HG03432 (cell line): ENCODE measurements at regions not wholly inside any gene's neighbourhood (a gene's known extent, or its start where the extent isn't known, plus 50 kb on each side); places are given as distances from the start of the nearest gene placed in this dataset.
"Not testable (repeated sequence)": the region's sequence is repeated elsewhere in the genome, so short reads cannot be mapped to it uniquely, and the experiment has no call there.

ENCODE experiments used
- ATAC-seq: cut with Tn5 transposase; IDR thresholded peaks from one replicate; pipeline ENCODE4 v1.9.1; 2021; ENCODE audit warnings: mild to moderate bottlenecking, moderate library complexity; ENCODE audit not compliant: unreplicated experiment

GRCh38 chr11:39810358-39810757, 1649.1 kb downstream of the LRRC4C start:
- ATAC-seq, result no peak

DNA sequence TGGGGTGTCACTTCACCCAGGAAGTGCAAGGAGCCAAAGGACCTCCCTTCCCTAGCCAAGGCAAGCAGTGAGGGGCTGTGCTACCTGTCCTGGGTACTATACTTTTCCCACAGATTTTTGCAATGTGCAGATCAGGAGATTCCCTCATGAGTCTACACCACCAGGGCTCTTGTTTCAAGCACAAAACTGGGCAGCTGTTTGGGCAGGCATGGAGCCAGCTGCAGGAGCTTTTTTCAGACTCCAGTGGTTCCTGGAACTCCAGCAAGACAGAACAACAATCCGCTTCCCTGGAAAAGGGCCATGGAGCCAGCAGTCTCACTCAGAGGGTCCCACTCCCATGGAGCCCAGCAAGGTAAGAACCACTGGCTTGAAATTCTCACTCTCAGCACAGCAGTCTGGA, 1649.6 kb downstream of the LRRC4C start:
- no peak for ATAC-seq

DNA sequence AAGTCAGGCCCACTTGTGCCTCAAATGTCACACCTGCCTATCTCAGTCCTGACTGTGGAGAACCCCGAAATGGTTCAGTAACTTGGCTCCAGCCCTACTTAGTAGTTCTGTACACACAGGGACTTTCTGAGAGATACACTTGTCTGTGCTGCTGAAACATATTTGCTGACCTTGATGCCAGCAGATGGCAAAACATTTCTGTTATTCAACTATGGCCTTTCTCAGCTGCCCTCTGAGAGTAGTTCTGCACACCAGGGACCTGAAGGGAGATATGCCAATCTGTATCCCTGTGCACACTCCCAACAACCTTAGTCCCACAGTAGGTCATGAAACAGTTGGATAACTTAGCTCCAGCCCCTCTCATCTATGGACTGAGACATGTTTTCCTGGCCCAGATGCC, 1651.5 kb downstream of the LRRC4C start:
- no peak for ATAC-seq

DNA sequence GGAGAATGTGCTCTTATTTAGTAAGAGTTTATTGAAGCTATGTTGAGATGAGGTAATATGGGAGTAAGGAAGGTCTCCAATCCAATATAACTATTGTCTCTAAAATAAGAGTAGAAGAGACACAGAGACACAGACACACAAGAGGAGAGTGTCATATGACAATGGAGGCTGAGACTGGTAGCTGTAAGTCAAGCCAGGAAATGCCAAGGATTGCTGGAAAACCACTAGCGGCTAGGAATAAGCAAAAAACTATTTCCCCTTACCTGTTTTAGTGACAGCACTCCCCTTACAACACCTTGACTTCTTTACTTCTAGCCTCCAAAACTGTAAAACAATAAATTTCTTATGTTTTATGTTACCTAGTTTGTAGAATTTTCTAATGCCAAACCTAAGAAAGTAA, 1652.8 kb downstream of the LRRC4C start:
- ATAC-seq, result no peak

DNA sequence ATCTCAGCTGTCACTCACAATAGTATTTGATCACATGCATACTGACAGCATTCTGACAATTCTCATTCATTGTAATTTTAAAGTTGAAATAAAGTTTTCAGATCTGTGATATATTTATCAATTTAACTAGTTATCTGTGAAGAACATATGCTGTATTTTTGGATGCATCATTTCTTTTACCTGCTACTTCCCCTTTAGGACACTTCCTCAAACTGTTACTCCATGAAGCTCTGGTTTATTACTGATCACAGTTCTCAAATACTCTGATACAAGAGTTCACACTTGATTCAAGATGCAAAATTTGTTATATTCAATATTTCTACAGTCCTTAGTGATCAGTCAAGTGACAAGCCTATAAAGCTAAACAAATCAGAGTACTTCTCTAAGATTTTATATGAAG, 1655.2 kb downstream of the LRRC4C start:
- no peak for ATAC-seq

- no peak for ATAC-seq
These were observed 1672.8 kb downstream of the LRRC4C start for GRCh38 chr11:39786682-39787081.

DNA sequence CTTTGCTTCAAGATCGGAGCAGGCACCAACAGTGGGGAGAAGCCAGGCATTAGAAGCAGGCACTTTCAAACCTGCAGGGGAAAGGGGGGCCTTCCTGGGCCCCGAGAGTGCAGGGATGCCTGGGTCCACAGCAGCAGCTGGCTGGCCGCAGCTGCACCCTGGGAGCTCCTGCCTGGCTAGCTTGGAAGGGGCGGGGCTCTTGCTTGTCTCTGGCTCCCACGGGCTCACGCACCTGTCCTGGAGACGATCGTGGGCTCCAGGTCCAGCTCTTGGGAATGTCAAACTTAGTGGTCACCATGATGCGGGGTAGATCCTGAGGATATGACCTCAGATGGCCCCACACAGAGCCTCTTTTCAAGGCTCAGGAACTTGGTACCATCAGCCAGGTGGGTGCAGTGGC, 1673.2 kb downstream of the LRRC4C start:
- ATAC-seq, result no peak

GRCh38 chr11:39784873-39785272, 1674.6 kb downstream of the LRRC4C start:
- no peak for ATAC-seq

GRCh38 chr11:39780131-39780530, 1679.3 kb downstream of the LRRC4C start:
- no peak for ATAC-seq

- ATAC-seq, result no peak
These were observed 1682.4 kb downstream of the LRRC4C start for GRCh38 chr11:39777035-39777434.

- ATAC-seq, result no peak
These were observed 1686.8 kb downstream of the LRRC4C start for GRCh38 chr11:39772525-39773137.

DNA sequence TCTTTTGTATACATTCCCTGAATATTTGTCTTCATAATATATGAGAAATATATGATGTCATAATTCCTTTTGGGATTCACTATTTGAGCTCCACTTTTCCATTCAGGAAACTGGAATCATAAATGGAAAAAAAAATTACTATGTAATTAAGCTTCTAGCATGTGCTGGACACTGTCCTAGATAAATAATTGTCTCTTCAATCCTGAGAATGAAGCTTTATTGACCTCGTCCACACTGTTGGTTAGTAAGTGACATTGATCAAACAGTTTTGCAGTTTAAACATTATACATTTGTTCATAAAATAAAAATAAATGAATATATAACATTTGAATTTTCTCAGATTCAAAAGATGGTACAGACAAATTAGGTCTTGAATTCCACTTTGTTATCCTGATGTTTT, 1691.2 kb downstream of the LRRC4C start:
- no peak for ATAC-seq

- ATAC-seq, result no peak
These were observed 1714.1 kb downstream of the LRRC4C start for GRCh38 chr11:39745401-39745800.

GRCh38 chr11:39741066-39741465, 1718.4 kb downstream of the LRRC4C start:
- no peak for ATAC-seq

DNA sequence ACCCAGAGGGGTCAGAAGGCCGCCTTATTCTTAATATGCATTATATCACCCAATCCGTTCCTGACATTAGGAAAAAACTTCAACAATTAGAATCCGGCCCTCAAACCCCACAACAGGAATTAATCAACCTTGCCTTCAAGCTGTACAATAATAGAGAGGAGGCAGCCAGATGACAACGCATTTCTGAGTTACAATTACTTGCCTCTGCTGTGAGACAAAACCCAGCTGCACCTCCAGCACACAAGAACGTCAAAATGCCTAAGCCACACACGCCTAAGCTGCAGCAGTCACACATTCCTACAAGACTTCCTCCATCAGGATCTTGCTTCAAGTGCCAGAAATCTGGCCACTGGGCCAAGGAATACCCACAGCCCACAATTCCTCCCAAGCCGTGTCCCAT, 1723.1 kb downstream of the LRRC4C start:
- ATAC-seq, result not testable (repeated sequence)

DNA sequence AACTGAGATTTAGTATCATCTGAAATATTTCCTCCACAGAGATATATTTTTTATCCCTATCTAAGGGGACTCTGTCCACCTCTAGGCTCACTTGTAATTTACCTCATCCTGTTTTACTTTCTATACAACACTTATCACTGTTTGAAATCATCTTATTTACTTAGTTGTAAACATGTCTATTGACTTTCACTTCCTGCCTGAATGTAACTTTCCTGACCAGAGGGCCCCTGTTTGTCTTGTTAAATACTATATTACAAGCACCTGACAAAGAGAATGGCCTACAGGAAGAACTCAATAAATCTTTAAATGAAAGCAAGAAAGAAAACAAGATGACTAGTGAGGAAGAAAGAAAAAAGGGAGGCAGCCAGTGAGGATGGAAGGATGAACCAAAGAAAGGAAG, 1727.5 kb downstream of the LRRC4C start:
- ATAC-seq, result no peak

GRCh38 chr11:39725081-39725480, 1734.4 kb downstream of the LRRC4C start:
- no peak for ATAC-seq

DNA sequence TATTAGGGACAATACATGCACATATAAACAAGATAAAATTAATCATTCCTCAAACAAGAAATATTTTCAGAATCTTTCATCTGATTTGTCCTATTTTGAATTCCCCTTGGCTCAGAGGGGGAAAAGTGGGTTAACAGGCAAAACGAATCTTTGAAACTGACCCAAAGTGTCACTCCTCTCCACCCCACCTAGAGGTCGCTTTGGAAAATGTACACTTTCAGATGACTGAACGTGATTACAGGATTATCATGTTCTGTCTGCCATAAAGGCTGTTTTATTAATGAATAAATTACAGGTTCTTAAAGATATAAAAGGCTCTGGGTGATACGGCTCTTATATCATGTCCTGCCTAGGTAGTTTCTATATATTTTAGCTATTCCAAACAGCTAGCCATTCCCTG, 1735.0 kb downstream of the LRRC4C start:
- no peak for ATAC-seq

- no peak for ATAC-seq
These were observed 1746.9 kb downstream of the LRRC4C start for GRCh38 chr11:39712581-39712980.

GRCh38 chr11:39690856-39691255, 1768.6 kb downstream of the LRRC4C start:
- no peak for ATAC-seq

- ATAC-seq, result no peak
These were observed 1775.4 kb downstream of the LRRC4C start for GRCh38 chr11:39683951-39684554.

GRCh38 chr11:39683288-39683950, 1776.0 kb downstream of the LRRC4C start:
- ATAC-seq, result no peak
